ENCODE measurements at regions not wholly inside any gene's neighbourhood (a gene's known extent, or its start where the extent isn't known, plus 50 kb on each side); places are given as distances from the start of the nearest gene placed in this dataset.
A peak's percentile ranks its signal among the peaks of the same experiment; 100 is the strongest.

DNA sequence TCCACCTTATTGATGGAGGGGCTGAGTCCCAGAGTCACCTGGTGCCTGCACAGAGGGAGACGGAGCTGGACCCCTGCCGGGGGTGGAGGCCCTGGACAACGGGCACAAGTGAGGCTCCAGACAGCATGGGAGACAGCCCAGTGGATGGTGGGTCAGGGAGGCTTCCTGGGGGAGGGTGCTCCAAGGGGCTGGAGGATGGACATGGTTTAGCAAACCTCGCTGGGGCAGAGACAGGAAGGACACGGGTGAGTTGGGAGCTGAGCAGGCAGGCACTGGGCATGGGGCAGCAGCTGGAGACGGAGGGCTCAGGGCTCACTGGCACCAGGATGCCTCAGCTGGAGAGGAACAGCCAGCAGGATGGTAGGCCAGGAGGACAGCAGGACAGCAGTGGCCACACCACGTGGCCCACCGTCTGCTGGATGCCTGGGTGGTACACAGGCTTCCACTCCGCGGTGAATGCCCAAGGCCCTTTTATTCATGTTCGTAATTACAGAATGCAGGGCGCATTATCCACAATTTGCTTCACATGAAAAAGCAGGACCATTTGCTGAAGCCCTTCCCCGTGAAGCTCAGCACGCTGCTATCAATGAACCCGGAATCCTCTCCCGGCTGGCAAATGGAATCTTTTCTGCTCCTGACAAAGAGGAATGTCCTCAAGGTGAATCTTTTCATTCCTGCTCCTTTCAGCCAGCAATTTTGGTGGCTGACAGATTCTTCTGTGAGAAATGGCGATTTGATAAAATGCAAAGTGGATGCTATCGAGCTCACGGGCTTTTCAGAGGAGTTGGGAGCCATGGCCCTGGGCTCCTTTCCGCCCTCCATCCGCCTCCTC, 138.1 kb upstream of the C14orf180 start:
- intact Hi-C loops (cut with DNase I), result no loop called here
- no peak for ATAC-seq (ENCODE audit: low FRiP score)
- no peak overlapping the region for H3K4me3 ChIP-seq (ENCODE audit: low read length in 2 of 2)

DNA sequence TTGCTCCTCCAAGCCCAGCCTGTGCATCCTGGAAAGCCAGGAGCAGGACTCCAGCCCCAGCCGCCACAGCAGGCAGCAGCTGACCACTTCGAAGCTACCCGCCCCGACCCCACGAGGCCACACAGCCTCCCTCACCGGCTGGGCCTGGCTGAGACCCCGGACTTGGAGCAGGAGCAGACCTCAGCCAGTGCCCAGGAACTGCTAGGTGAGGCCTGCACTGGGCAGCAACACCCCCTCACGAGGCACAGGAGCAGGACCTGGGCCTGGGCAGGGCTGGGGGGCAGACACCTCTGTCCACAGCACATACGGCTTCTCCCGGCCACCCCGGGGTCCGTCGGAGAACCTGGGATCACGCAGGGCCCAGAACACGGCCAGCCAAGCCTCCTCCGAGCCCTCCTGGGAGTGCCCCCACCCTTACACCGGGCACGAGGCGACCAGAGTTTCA, 137.4 kb upstream of the C14orf180 start:
- Histone ChIP-seq H3K27me3 (ENCODE audit: control insufficient read depth in 1 of 2, insufficient read depth in 2 of 2, low read length in 1 of 2) (peaks cover 0 to 2% of the 10 kb centered on the region in 2 donors), H3K27ac (ENCODE audit: low read depth in 1 of 2, low read length in 2 of 2) (no peak overlapping the region), H3K36me3 (ENCODE audit: control insufficient read depth in 1 of 2, insufficient read depth in 2 of 2, low read length in 1 of 2) (no peaks in the 10 kb centered on the region), H3K9me3 (ENCODE audit: control insufficient read depth, low read length) (peaks cover 2% of the 10 kb centered on the region), H3K4me1 (ENCODE audit: control insufficient read depth in 1 of 2, insufficient read depth in 2 of 2, low read length in 2 of 2) (no peaks in the 10 kb centered on the region), H3K4me3 (ENCODE audit: low read length in 2 of 2) (no peak overlapping the region)
- intact Hi-C loops (cut with DNase I), result no loop called here
- ATAC-seq (ENCODE audit: low FRiP score) (no peak), DNase-seq (peak in 1 of 2 donors; percentile 73)
- whole genome bisulfite sequencing, 2 donors, result 79 to 83% methylated on average over 19 of the region's 19 CpGs

More for the DNA sequence above, 138.1 kb upstream of the C14orf180 start:
- WGBS, 2 donors, result 85 to 87% methylated on average over 21 of the region's 21 CpGs
- Histone ChIP-seq H3K27me3 (ENCODE audit: control insufficient read depth in 1 of 2, insufficient read depth in 2 of 2, low read length in 1 of 2) (peaks cover 0 to 1% of the 10 kb centered on the region in 2 donors), H3K9me3 (ENCODE audit: control insufficient read depth, low read length) (peaks cover under 1% of the 10 kb centered on the region), H3K27ac (ENCODE audit: low read depth in 1 of 2, low read length in 2 of 2) (no peak overlapping the region), H3K4me1 (ENCODE audit: control insufficient read depth in 1 of 2, insufficient read depth in 2 of 2, low read length in 2 of 2) (no peaks in the 10 kb centered on the region), H3K36me3 (ENCODE audit: control insufficient read depth in 1 of 2, insufficient read depth in 2 of 2, low read length in 1 of 2) (no peaks in the 10 kb centered on the region)
- peak in 1 of 2 donors; percentile 63 for DNase-seq

DNA sequence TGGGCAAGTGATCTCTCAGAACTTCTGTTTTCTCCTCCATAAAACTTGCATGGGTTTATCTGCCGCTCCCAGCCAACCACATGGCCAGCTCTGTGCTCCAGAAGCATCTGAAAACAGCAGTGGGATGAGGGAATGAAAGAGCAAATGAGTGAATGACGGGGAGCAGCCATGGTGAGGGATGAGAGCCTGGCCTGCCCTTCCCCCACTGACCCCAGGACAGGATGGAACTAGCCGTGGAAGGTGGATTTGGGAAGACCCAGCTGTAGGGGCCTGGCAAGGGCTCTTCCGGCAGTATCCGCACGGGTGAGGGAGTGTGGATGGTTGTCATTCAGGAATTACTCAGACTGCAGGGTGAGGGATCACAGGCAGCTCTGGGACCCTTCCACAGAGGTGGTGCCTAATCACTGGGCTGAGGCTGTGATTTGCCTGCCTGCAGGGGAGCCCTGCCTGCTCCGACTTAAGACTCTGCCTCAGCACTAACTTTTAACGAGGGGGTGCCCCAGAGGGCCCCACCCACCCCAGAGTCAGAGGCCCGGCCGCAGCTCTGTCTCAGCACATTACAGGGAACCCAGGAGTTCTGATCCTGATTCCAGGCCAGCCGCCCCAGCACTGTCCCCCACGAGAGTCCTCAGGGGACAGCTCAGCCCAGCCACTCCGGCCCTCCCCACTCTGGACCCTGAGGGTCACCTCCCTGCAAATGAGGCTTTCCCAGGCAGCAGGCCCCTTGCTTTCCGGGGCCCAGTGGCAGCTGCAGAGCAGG, 136.8 kb upstream of the C14orf180 start:
- Histone ChIP-seq H3K4me1 (ENCODE audit: control insufficient read depth in 1 of 2, insufficient read depth in 2 of 2, low read length in 2 of 2) (no peaks in the 10 kb centered on the region), H3K4me3 (ENCODE audit: low read length in 2 of 2) (no peak overlapping the region), H3K27me3 (ENCODE audit: control insufficient read depth in 1 of 2, insufficient read depth in 2 of 2, low read length in 1 of 2) (peaks cover under 1 to 2% of the 10 kb centered on the region in 2 donors), H3K36me3 (ENCODE audit: control insufficient read depth in 1 of 2, insufficient read depth in 2 of 2, low read length in 1 of 2) (no peaks in the 10 kb centered on the region), H3K9me3 (ENCODE audit: control insufficient read depth, low read length) (peaks cover 2% of the 10 kb centered on the region), H3K27ac (ENCODE audit: low read depth in 1 of 2, low read length in 2 of 2) (no peak overlapping the region)
- DNase-seq (peak in 1 of 2 donors; percentile 67), ATAC-seq (ENCODE audit: low FRiP score) (no peak)
- intact Hi-C loops (cut with DNase I), result no loop called here
- 67 to 77% methylated on average over 14 of the region's 14 CpGs for WGBS, 2 donors

DNA sequence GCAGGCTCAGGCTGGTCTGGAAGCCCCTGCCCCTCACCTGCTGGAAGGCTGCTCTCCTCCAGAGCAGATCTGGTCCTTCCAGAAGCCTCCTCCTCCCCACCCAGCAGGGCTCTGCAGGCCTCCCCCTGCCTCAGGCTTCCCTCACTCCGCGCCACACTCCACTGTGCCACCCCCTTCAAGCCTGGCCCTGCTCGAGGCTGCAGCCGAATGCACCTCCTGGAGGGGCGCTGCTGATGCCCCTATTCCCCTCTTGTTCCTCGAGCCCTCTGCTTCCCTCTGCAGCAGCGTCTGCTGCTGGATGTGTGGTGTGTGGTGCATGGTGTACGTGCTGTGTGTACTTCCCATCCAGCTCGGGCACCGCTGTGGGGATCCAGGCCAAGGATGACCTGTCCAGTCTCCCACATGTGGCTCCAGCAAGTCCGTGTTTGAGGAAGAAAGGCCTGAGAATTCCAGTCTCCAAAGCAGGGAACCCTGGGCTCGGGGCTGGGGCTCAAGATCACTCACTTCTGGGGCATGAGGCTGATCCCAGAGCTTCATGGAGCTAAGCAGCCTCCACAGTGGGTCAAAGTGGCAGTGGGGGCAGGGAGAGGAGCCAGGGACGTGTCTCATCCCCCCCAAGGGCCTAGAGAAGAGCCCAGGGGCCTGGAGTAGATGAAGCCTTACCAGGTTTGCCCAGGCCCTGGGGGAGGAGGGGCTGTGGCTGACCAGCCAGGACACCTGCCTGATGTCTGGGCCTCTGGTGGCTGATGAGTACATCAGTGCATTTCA, 136.0 kb upstream of the C14orf180 start:
- ATAC-seq (ENCODE audit: low FRiP score), result no peak
- 43 to 54% methylated on average over 13 of the region's 13 CpGs for WGBS, 2 donors

DNA sequence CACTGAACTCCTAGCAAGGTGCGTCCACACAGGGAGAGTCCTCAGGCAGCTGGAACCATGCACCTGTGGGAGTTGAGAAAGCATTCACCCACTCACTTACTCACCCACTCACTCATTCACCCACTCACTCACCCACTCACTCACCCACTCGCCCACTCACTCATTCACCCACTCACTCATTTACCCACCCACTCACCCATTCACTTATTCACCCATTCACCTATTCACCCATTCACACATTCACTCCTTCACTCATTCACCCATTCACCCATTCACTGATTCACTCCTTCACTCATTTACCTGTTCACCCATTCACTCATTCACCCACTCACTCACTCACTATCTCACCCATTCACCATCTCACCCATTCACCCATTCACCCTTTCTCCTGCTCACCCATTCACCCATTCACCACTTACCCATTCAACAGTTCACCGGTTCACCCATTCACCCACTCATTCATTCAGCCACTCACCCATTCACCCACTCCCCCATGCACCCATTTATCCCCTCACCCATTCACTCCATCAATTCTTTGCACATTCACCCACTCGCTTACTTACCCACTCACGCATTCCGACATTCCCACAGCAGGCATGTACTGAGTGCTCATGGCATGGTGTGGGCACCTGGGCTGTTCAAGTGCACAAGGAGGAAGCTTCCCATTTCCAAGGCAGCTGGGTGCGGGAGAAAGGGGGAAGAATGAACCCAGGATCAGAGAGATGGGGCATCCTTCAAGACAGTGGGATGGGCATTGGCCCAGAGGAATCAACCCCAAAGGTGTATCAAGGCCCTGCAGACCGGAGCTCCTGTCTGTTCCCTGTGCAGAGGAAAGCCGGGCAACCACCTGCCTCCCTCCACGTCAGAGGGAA, 135.2 kb upstream of the C14orf180 start:
- ATAC-seq (ENCODE audit: low FRiP score), result no peak

More for the DNA sequence above, 136.0 kb upstream of the C14orf180 start:
- H3K27me3 ChIP-seq (ENCODE audit: control insufficient read depth in 1 of 2, insufficient read depth in 2 of 2, low read length in 1 of 2), result peaks cover 2 to 3% of the 10 kb centered on the region in 2 donors
- H3K27ac ChIP-seq (ENCODE audit: low read depth in 1 of 2, low read length in 2 of 2), result no peak overlapping the region
- peaks cover 6% of the 10 kb centered on the region for H3K9me3 ChIP-seq (ENCODE audit: control insufficient read depth, low read length)
- H3K36me3 ChIP-seq (ENCODE audit: control insufficient read depth in 1 of 2, insufficient read depth in 2 of 2, low read length in 1 of 2), result no peaks in the 10 kb centered on the region
- peak in 1 of 2 donors; percentile 61 for DNase-seq
- H3K4me1 ChIP-seq (ENCODE audit: control insufficient read depth in 1 of 2, insufficient read depth in 2 of 2, low read length in 2 of 2), result no peaks in the 10 kb centered on the region
- no peak overlapping the region for H3K4me3 ChIP-seq (ENCODE audit: low read length in 2 of 2)
- intact Hi-C loops (cut with DNase I), result no loop called here

DNA sequence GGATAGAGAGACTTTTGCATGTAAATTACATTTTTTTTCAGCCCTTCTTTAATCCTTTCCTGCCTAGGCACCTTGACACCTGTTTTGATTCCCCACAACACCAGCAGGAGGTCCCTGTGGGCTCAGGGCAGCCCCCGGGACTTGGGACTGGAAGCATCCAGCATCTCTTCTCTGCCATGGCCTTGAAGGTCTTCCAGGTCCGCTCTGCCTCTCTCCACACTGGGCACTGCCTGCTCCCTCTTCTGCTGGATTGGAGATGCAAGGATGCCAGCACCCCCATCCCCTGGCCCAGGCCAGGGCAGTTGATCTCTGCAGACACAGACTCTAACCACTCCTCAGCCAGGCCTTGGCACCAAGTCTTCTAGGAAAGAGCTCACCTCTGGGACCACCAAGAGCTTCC, 134.5 kb upstream of the C14orf180 start:
- peaks cover 2 to 3% of the 10 kb centered on the region in 2 donors for H3K27me3 ChIP-seq (ENCODE audit: control insufficient read depth in 1 of 2, insufficient read depth in 2 of 2, low read length in 1 of 2)
- intact Hi-C loops (cut with DNase I), result no loop called here
- no peaks in the 10 kb centered on the region for H3K36me3 ChIP-seq (ENCODE audit: control insufficient read depth in 1 of 2, insufficient read depth in 2 of 2, low read length in 1 of 2)
- H3K4me3 ChIP-seq (ENCODE audit: low read length in 2 of 2), result no peak overlapping the region
- WGBS, 2 donors, result 84 to 89% methylated on average over 2 of the region's 2 CpGs
- ATAC-seq (ENCODE audit: low FRiP score) (no peak), DNase-seq (peak in 1 of 2 donors; percentile 59)
- H3K4me1 ChIP-seq (ENCODE audit: control insufficient read depth in 1 of 2, insufficient read depth in 2 of 2, low read length in 2 of 2), result no peaks in the 10 kb centered on the region
- H3K9me3 ChIP-seq (ENCODE audit: control insufficient read depth, low read length), result peaks cover 6% of the 10 kb centered on the region
- no peak overlapping the region for H3K27ac ChIP-seq (ENCODE audit: low read depth in 1 of 2, low read length in 2 of 2)

More for the DNA sequence above, 135.2 kb upstream of the C14orf180 start:
- intact Hi-C loops (cut with DNase I), result no loop called here
- H3K36me3 ChIP-seq (ENCODE audit: control insufficient read depth in 1 of 2, insufficient read depth in 2 of 2, low read length in 1 of 2), result no peaks in the 10 kb centered on the region
- peaks cover 2 to 3% of the 10 kb centered on the region in 2 donors for H3K27me3 ChIP-seq (ENCODE audit: control insufficient read depth in 1 of 2, insufficient read depth in 2 of 2, low read length in 1 of 2)
- H3K27ac ChIP-seq (ENCODE audit: low read depth in 1 of 2, low read length in 2 of 2), result no peak overlapping the region
- WGBS, 2 donors, result 84 to 86% methylated on average over 10 of the region's 10 CpGs
- H3K4me1 ChIP-seq (ENCODE audit: control insufficient read depth in 1 of 2, insufficient read depth in 2 of 2, low read length in 2 of 2), result no peaks in the 10 kb centered on the region
- no peak overlapping the region for H3K4me3 ChIP-seq (ENCODE audit: low read length in 2 of 2)
- DNase-seq, result peak in 1 of 2 donors; percentile 12
- H3K9me3 ChIP-seq (ENCODE audit: control insufficient read depth, low read length), result peaks cover 6% of the 10 kb centered on the region

DNA sequence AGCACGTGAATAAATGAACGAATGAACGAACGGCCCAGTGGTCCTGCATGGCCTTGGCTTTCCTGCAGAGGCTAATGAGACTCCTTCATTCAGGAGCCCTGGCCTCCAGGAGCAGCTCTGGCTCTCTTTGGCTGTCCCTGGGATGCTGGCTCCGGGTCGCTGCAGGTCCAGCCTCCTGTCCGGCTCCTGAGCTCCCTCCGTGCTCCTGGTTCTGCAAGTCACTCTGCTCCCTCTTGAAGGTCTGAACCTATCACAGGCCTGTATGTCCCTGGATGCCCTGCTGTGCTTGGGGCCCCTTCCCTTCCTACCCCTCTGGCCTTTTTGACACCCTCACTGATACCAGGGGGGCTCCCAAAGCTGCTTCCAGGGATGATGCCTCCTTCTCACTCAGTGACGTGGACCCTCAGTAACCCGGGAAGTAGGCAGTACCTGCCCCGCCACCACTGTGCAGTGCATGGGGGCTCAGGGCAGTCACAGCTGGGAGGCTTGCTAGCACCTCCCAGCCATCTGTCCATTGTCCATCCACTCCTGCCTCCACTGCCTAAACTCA, 133.7 kb upstream of the C14orf180 start:
- 70 to 74% methylated on average over 11 of the region's 11 CpGs for WGBS, 2 donors
- intact Hi-C loops (cut with DNase I), result no loop called here
- peaks cover 2 to 3% of the 10 kb centered on the region in 2 donors for H3K27me3 ChIP-seq (ENCODE audit: control insufficient read depth in 1 of 2, insufficient read depth in 2 of 2, low read length in 1 of 2)
- peak; percentile 17 for ATAC-seq (ENCODE audit: low FRiP score)
- H3K27ac ChIP-seq (ENCODE audit: low read depth in 1 of 2, low read length in 2 of 2), result no peak overlapping the region
- H3K36me3 ChIP-seq (ENCODE audit: control insufficient read depth in 1 of 2, insufficient read depth in 2 of 2, low read length in 1 of 2), result no peaks in the 10 kb centered on the region
- no peak overlapping the region for H3K4me3 ChIP-seq (ENCODE audit: low read length in 2 of 2)
- peaks cover 6% of the 10 kb centered on the region for H3K9me3 ChIP-seq (ENCODE audit: control insufficient read depth, low read length)
- no peaks in the 10 kb centered on the region for H3K4me1 ChIP-seq (ENCODE audit: control insufficient read depth in 1 of 2, insufficient read depth in 2 of 2, low read length in 2 of 2)
- DNase-seq, result peak in 1 of 2 donors; percentile 45
